ENCODE measurements at regions not wholly inside any gene's neighbourhood (a gene's known extent, or its start where the extent isn't known, plus 50 kb on each side); places are given as distances from the start of the nearest gene placed in this dataset.
A peak's percentile ranks its signal among the peaks of the same experiment; 100 is the strongest.

DNA sequence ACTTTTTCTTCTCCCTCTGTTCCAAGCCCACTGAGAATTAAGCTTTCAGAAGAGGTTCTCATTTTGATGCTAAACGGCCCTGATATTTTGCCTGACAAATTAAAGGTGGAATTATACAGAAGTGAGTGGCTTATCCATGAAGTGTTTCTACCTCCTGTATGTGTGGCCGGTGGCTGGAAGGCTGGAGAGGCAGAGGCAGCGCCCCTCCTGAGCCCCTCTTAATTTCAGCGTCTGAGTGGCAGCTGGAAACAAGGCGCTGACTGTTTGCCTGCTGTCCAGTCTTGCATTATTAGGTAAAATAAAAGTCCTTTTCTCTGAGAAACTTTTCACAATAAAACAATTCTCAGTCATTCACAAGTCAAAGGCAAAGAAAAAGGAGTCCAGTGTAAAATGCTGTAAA is 685.7 kb downstream of the MCTP2 start:
- Histone ChIP-seq H3K4me1 (no peaks in the 10 kb centered on the region), H3K9me3 (no peaks in the 10 kb centered on the region), H3K27me3 (no peaks in the 10 kb centered on the region), H3K4me3 (no peak overlapping the region), H3K36me3 (no peaks in the 10 kb centered on the region), H3K27ac (no peak overlapping the region)
- DNase-seq, result no peak
- WGBS, 2 donors, result 75 to 77% methylated on average over 5 of the region's 5 CpGs
- no peak for TF ChIP-seq POLR2AphosphoS5 (IDR thresholded peaks at IDR 0.05)
- TF ChIP-seq EP300 (IDR thresholded peaks at IDR 0.05), result no peak
- no peak for TF ChIP-seq POLR2A (IDR thresholded peaks at IDR 0.05)
- TF ChIP-seq, protein P1, sequence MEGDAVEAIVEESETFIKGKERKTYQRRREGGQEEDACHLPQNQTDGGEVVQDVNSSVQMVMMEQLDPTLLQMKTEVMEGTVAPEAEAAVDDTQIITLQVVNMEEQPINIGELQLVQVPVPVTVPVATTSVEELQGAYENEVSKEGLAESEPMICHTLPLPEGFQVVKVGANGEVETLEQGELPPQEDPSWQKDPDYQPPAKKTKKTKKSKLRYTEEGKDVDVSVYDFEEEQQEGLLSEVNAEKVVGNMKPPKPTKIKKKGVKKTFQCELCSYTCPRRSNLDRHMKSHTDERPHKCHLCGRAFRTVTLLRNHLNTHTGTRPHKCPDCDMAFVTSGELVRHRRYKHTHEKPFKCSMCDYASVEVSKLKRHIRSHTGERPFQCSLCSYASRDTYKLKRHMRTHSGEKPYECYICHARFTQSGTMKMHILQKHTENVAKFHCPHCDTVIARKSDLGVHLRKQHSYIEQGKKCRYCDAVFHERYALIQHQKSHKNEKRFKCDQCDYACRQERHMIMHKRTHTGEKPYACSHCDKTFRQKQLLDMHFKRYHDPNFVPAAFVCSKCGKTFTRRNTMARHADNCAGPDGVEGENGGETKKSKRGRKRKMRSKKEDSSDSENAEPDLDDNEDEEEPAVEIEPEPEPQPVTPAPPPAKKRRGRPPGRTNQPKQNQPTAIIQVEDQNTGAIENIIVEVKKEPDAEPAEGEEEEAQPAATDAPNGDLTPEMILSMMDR (IDR thresholded peaks at IDR 0.05), result no peak
- intact Hi-C loops (cut with DNase I), result no loop called here

DNA sequence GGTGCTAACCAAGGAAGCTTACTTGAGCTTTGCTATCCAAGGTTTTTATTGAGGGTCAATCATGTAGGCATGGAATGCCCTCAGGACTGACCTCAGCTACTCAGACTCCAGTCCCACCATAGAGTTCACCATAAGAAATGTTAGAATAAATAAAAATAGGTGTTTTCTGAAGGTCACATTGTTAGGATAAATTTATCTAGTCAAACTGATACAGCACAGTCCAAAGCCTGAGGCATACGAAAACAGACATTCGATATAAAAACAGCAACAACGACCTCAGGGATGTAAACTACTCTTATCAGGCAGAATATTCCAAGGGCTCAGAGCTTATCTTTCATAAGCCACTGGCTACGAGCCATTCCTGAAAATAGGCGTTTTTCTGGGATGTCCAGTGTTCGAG is 690.6 kb downstream of the MCTP2 start:
- Histone ChIP-seq H3K36me3 (no peaks in the 10 kb centered on the region), H3K4me3 (no peak overlapping the region), H3K9me3 (no peaks in the 10 kb centered on the region), H3K4me1 (no peaks in the 10 kb centered on the region), H3K27ac (no peak overlapping the region), H3K27me3 (no peaks in the 10 kb centered on the region)
- no peak for DNase-seq
- no peak for TF ChIP-seq EP300 (IDR thresholded peaks at IDR 0.05)
- no peak for TF ChIP-seq POLR2A (IDR thresholded peaks at IDR 0.05)
- TF ChIP-seq, protein P1 (IDR thresholded peaks at IDR 0.05), result no peak
- TF ChIP-seq POLR2AphosphoS5 (IDR thresholded peaks at IDR 0.05), result no peak
- intact Hi-C loops (cut with DNase I), result no loop called here
- 28 to 61% methylated on average over 6 of the region's 6 CpGs for WGBS, 2 donors

DNA sequence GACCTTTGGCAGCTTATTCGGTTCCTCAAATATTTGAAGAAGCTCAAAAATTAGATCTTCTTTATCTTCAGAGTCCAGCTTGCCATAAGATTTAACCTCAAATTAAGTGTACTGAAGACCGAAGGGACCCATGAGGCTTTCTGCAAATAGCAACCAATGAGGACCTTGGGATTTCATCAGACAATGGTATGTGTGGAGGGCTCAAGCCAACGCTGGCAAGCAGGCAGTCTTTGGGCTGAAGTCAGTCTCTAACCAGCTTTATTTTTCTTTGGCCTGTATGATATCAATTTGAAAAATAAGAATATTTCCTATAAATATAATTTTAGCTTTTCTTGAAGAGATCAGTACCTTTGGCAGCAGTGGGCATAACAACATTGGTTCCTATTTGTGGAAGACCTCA is 692.7 kb downstream of the MCTP2 start:
- H3K36me3 ChIP-seq, result no peaks in the 10 kb centered on the region
- H3K4me1 ChIP-seq, result no peaks in the 10 kb centered on the region
- no peaks in the 10 kb centered on the region for H3K27me3 ChIP-seq
- no peak for DNase-seq
- TF ChIP-seq POLR2AphosphoS5 (IDR thresholded peaks at IDR 0.05), result no peak
- TF ChIP-seq EP300 (IDR thresholded peaks at IDR 0.05), result no peak
- TF ChIP-seq, protein P1 (IDR thresholded peaks at IDR 0.05), result no peak
- TF ChIP-seq POLR2A (IDR thresholded peaks at IDR 0.05), result no peak
- H3K9me3 ChIP-seq, result peaks cover 0 to 2% (median 0%) of the 10 kb centered on the region in 4 donors
- intact Hi-C loops (cut with DNase I), result no loop called here
- H3K4me3 ChIP-seq, result no peak overlapping the region
- WGBS, 2 donors, result 86 to 93% methylated on average over 3 of the region's 3 CpGs
- no peak overlapping the region for H3K27ac ChIP-seq

DNA sequence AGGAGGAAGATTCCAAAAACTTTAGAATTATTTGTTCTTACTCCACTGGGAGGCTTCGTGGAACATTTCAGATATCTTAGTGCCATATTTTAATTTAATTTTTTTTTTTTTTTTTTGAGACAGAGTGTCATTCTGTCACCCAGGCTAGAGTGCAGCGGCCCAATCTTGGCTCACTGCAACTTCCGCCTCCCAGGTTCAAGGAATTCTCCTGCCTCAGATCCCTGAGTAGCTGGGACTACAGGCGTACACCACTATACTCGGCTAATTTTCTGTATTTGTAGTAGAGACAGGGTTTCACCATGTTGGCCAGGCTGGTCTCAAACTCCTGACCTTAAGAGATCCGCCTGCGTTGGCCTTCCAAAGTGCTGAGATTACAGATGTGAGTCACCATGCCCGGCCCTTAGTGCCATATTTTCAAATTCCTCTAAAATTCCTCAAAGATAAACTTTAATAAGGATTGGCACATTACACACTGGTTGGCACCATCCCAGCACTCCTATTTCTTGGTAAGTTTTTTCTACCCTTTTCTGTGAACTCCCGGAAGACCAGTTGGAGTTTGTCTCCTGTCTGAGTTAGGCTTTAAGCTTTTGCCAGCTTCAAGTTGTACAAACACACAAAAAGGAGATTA is 693.7 kb downstream of the MCTP2 start:
- 90 to 94% methylated on average over 9 of the region's 9 CpGs for WGBS, 2 donors
- peaks cover 0 to 2% (median 0%) of the 10 kb centered on the region in 4 donors for H3K9me3 ChIP-seq
- H3K4me3 ChIP-seq, result no peak overlapping the region
- no peaks in the 10 kb centered on the region for H3K27me3 ChIP-seq
- TF ChIP-seq EP300 (IDR thresholded peaks at IDR 0.05) (no peak), POLR2A (IDR thresholded peaks at IDR 0.05) (no peak), POLR2AphosphoS5 (IDR thresholded peaks at IDR 0.05) (no peak)
- TF ChIP-seq, protein P1 (IDR thresholded peaks at IDR 0.05), result no peak
- no peak for DNase-seq
- H3K27ac ChIP-seq, result no peak overlapping the region
- no peaks in the 10 kb centered on the region for H3K4me1 ChIP-seq
- intact Hi-C loops (cut with DNase I), result no loop called here
- H3K36me3 ChIP-seq, result no peaks in the 10 kb centered on the region

DNA sequence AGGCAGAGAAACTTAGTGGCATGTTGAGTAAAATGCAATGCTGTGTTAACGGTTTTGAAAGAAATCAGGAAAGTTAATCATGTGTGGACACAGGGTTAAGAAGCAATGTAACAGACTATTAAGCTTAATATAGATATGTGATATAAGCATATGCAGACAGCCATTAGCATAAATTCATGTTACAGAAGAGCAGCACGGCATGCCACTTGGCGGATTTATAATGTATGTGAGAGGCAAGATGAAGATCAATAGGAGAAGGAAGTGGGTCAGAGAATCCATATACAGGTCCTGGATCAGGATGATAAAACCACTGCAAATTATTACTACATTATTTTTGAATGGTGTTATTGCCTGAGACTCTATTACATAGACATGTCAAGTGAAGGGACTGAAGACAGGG is 694.3 kb downstream of the MCTP2 start:
- TF ChIP-seq POLR2AphosphoS5 (IDR thresholded peaks at IDR 0.05), result no peak
- TF ChIP-seq POLR2A (IDR thresholded peaks at IDR 0.05), result no peak
- no peak for TF ChIP-seq EP300 (IDR thresholded peaks at IDR 0.05)
- TF ChIP-seq, protein P1 (IDR thresholded peaks at IDR 0.05), result no peak
- no peaks in the 10 kb centered on the region for H3K36me3 ChIP-seq
- 94 to 96% methylated on average over 3 of the region's 3 CpGs for WGBS, 2 donors
- DNase-seq, result no peak
- intact Hi-C loops (cut with DNase I), result no loop called here
- H3K9me3 ChIP-seq, result peaks cover 0 to 2% (median 0%) of the 10 kb centered on the region in 4 donors
- no peaks in the 10 kb centered on the region for H3K4me1 ChIP-seq
- no peaks in the 10 kb centered on the region for H3K27me3 ChIP-seq
- H3K27ac ChIP-seq, result peak overlapping the region in 1 of 4 donors; percentile 2
- H3K4me3 ChIP-seq, result no peak overlapping the region
